ENCODE measurements at regions not wholly inside any gene's neighbourhood (a gene's known extent, or its start where the extent isn't known, plus 50 kb on each side); places are given as distances from the start of the nearest gene placed in this dataset.

DNA sequence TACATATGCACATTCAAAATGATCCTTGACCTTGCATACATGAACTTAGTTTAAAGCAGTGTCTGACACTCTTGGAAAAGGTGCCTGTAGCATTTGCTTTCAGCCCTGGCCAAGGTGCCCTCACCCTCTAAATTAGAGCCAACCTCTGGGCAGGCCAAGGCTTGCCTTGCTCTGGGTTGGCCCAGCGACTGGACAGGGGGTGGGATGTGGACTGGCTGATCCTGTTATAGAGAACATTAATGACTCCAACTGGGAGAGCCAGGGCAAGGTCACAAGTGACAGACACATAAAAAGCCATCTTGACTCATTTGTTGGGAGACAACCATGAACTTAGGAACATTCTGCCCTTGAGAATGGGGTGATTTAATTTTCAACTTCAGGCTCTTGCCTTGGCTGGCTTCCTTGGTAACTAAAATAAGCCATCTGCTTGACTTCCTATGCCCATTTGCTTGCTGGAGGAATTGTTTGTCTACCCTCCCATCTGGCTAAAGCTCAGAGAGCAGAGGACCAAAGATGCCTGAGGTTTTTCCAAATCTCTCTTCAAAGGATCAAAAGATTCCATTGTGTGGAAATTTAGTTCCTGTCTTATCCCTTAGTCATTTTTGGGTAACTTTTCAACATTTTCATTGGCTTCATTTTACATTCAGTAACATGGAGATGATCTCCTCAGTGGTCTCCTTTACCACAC, 403.7 kb downstream of the SOX2 start:
- TF ChIP-seq, protein P1, sequence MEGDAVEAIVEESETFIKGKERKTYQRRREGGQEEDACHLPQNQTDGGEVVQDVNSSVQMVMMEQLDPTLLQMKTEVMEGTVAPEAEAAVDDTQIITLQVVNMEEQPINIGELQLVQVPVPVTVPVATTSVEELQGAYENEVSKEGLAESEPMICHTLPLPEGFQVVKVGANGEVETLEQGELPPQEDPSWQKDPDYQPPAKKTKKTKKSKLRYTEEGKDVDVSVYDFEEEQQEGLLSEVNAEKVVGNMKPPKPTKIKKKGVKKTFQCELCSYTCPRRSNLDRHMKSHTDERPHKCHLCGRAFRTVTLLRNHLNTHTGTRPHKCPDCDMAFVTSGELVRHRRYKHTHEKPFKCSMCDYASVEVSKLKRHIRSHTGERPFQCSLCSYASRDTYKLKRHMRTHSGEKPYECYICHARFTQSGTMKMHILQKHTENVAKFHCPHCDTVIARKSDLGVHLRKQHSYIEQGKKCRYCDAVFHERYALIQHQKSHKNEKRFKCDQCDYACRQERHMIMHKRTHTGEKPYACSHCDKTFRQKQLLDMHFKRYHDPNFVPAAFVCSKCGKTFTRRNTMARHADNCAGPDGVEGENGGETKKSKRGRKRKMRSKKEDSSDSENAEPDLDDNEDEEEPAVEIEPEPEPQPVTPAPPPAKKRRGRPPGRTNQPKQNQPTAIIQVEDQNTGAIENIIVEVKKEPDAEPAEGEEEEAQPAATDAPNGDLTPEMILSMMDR (IDR thresholded peaks at IDR 0.05; ENCODE audit: low read length), result no peak
- H3K4me1 ChIP-seq (ENCODE audit: insufficient read depth, low read length, severe bottlenecking), result no peaks in the 10 kb centered on the region
- no peaks in the 10 kb centered on the region for H4K20me1 ChIP-seq (ENCODE audit: insufficient read depth, low read length)
- no peaks in the 10 kb centered on the region for H3K36me3 ChIP-seq (ENCODE audit: insufficient read depth, low read length)
- no peak overlapping the region for H3K27ac ChIP-seq (ENCODE audit: low read depth, low read length, poor library complexity, severe bottlenecking)
- no peaks in the 10 kb centered on the region for H3K27me3 ChIP-seq (ENCODE audit: insufficient read depth, low read length)
- H3K9me3 ChIP-seq (ENCODE audit: low read length), result no peaks in the 10 kb centered on the region
- H3K4me3 ChIP-seq (ENCODE audit: low read depth, low read length, poor library complexity, severe bottlenecking), result no peak overlapping the region
- no peak overlapping the region for H2AFZ ChIP-seq (ENCODE audit: low read length)
- H3F3A ChIP-seq (ENCODE audit: insufficient read depth, low read length), result no peaks in the 10 kb centered on the region
- no peaks in the 10 kb centered on the region for H3K9me2 ChIP-seq (ENCODE audit: low read depth, low read length)
- no peak overlapping the region for H3K4me2 ChIP-seq (ENCODE audit: low read length)
- no peaks in the 10 kb centered on the region for H3K79me2 ChIP-seq (ENCODE audit: insufficient read depth, low read length)
- H3K9ac ChIP-seq (ENCODE audit: low read length), result no peak overlapping the region

DNA sequence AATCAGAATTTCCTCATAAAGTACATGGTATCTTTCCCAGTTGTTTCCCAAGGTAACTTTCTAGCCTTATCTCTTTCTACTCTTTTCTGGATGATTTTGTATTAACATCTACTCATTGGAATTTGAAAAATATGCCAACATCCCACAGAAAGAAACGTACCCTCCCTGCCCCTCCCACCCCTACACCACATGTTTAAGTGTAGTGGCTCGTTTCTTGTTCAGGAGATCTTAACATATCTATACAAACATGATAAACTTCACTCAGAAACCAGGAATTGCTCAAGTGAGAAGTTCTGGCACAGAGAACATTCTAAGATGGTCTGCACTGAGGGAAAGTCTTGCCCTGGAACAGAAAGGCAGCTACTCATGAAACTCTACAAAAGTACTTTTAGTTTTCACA, 404.7 kb downstream of the SOX2 start:
- Histone ChIP-seq H3K4me2 (ENCODE audit: low read length) (no peak overlapping the region), H3K27me3 (ENCODE audit: insufficient read depth, low read length) (no peaks in the 10 kb centered on the region), H3K9me2 (ENCODE audit: low read depth, low read length) (no peaks in the 10 kb centered on the region), H3K4me1 (ENCODE audit: insufficient read depth, low read length, severe bottlenecking) (no peaks in the 10 kb centered on the region), H2AFZ (ENCODE audit: low read length) (no peak overlapping the region), H4K20me1 (ENCODE audit: insufficient read depth, low read length) (no peaks in the 10 kb centered on the region), H3F3A (ENCODE audit: insufficient read depth, low read length) (no peaks in the 10 kb centered on the region), H3K4me3 (ENCODE audit: low read depth, low read length, poor library complexity, severe bottlenecking) (no peak overlapping the region), H3K79me2 (ENCODE audit: insufficient read depth, low read length) (no peaks in the 10 kb centered on the region), H3K9ac (ENCODE audit: low read length) (no peak overlapping the region), H3K9me3 (ENCODE audit: low read length) (no peaks in the 10 kb centered on the region), H3K27ac (ENCODE audit: low read depth, low read length, poor library complexity, severe bottlenecking) (no peak overlapping the region), H3K36me3 (ENCODE audit: insufficient read depth, low read length) (no peaks in the 10 kb centered on the region)
- TF ChIP-seq, protein P1 (IDR thresholded peaks at IDR 0.05; ENCODE audit: low read length), result no peak
- TF ChIP-seq EZH2 (IDR thresholded peaks at IDR 0.05; ENCODE audit: borderline replicate concordance, low read length), result no peak

DNA sequence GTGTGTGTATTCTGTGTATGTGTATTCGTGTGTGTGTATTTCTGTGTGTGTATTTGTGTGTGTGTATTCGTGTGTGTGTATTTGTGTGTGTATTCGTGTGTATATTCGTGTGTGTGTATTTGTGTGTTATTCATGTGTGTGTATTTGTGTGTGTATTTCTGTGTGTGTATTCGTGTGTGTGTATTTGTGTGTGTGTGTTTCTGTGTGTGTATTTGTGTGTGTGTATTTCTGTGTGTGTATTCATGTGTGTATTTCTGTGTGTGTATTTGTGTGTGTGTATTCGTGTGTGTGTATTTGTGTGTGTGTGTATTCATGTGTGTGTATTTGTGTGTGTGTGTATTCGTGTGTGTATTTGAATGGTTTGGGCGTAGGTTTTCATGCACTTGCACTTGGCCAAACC, 405.4 kb downstream of the SOX2 start:
- Histone ChIP-seq H2AFZ (ENCODE audit: low read length) (no peak overlapping the region), H4K20me1 (ENCODE audit: insufficient read depth, low read length) (no peaks in the 10 kb centered on the region), H3K27me3 (ENCODE audit: insufficient read depth, low read length) (no peaks in the 10 kb centered on the region), H3F3A (ENCODE audit: insufficient read depth, low read length) (no peaks in the 10 kb centered on the region), H3K9ac (ENCODE audit: low read length) (no peak overlapping the region), H3K9me3 (ENCODE audit: low read length) (no peaks in the 10 kb centered on the region), H3K9me2 (ENCODE audit: low read depth, low read length) (no peaks in the 10 kb centered on the region), H3K4me1 (ENCODE audit: insufficient read depth, low read length, severe bottlenecking) (no peaks in the 10 kb centered on the region), H3K4me3 (ENCODE audit: low read depth, low read length, poor library complexity, severe bottlenecking) (no peak overlapping the region), H3K27ac (ENCODE audit: low read depth, low read length, poor library complexity, severe bottlenecking) (no peak overlapping the region), H3K79me2 (ENCODE audit: insufficient read depth, low read length) (no peaks in the 10 kb centered on the region), H3K36me3 (ENCODE audit: insufficient read depth, low read length) (no peaks in the 10 kb centered on the region), H3K4me2 (ENCODE audit: low read length) (no peak overlapping the region)
- TF ChIP-seq, protein P1 (IDR thresholded peaks at IDR 0.05; ENCODE audit: low read length), result no peak
- no peak for TF ChIP-seq EZH2 (IDR thresholded peaks at IDR 0.05; ENCODE audit: borderline replicate concordance, low read length)

All from OCI-LY1 (cell line).